NB4 (cell line): ENCODE measurements at regions not wholly inside any gene's neighbourhood (a gene's known extent, or its start where the extent isn't known, plus 50 kb on each side); places are given as distances from the start of the nearest gene placed in this dataset.

ENCODE experiments used
- DNase-seq: peaks from one replicate; pipeline ENCODE4 v3.0.0; 2010; ENCODE audit warnings: low read depth
- H3K4me3 ChIP-seq: one replicate; pipeline ENCODE4 v1.5.1; 2011; ENCODE audit warnings: mild to moderate bottlenecking, low read depth, low read length, moderate library complexity
- CTCF ChIP-seq: IDR thresholded peaks from one replicate; pipeline ENCODE4 v1.5.1; 2012; ENCODE audit warnings: low read depth, low read length
- MYC ChIP-seq: IDR thresholded peaks from 2 replicates; pipeline ENCODE4 v1.6.1; 2011; ENCODE audit warnings: low read depth, low read length
- POLR2A ChIP-seq: IDR thresholded peaks from 2 replicates; pipeline ENCODE4 v1.6.1; 2011; ENCODE audit warnings: mild to moderate bottlenecking; ENCODE audit not compliant: insufficient read length; ENCODE audit errors: extremely low read depth
- TF ChIP-seq, protein P1 (sequence below): IDR thresholded peaks from 2 replicates; pipeline ENCODE4 v1.6.1; 2011; ENCODE audit warnings: low read depth, low read length

- no peak overlapping the region for H3K4me3 ChIP-seq
- TF ChIP-seq POLR2A, result no peak
- TF ChIP-seq CTCF, result peak; percentile 34
- no peak for TF ChIP-seq MYC
- peak; percentile 20 for DNase-seq
These were observed 100.5 kb upstream of the SDK1 start for GRCh38 chr7:3200504-3200903.

DNA sequence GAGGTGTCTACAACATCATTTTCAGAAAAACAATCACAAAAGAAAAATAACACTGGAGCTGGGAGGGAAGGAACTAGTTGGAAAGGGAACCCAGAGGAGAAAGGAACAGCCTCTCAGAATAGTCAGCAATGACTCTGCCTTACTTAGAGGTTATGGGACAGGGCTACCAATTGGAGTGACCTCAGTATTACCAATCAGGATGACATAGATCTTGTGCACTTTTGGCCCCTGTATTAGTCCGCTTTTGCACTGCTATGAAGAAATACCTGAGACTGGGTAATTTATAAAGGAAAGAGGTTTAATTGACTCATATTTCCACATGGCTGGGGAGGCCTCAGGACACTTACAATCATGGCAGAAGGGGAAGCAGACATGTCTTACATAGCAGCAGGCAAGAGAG, 99.7 kb upstream of the SDK1 start:
- no peak overlapping the region for H3K4me3 ChIP-seq
- no peak for DNase-seq
- TF ChIP-seq MYC (no peak), POLR2A (no peak), CTCF (no peak)
- TF ChIP-seq, protein P1, sequence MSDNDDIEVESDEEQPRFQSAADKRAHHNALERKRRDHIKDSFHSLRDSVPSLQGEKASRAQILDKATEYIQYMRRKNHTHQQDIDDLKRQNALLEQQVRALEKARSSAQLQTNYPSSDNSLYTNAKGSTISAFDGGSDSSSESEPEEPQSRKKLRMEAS, result no peak

GRCh38 chr7:3201937-3202710, 98.9 kb upstream of the SDK1 start:
- TF ChIP-seq MYC (no peak), CTCF (no peak), POLR2A (no peak)
- TF ChIP-seq, protein P1, result no peak
- H3K4me3 ChIP-seq, result no peak overlapping the region
- peak; percentile 35 for DNase-seq

GRCh38 chr7:3204526-3204925, 96.5 kb upstream of the SDK1 start:
- DNase-seq, result no peak
- TF ChIP-seq POLR2A (no peak), CTCF (no peak), MYC (no peak)
- TF ChIP-seq, protein P1, result no peak

GRCh38 chr7:3206101-3206500, 95.0 kb upstream of the SDK1 start:
- DNase-seq, result no peak
- TF ChIP-seq, protein P1, result no peak
- TF ChIP-seq POLR2A (no peak), MYC (no peak), CTCF (no peak)
- H3K4me3 ChIP-seq, result no peak overlapping the region

More at GRCh38 chr7:3204526-3204925, 96.5 kb upstream of the SDK1 start:
- H3K4me3 ChIP-seq, result no peak overlapping the region

- no peak for DNase-seq
- H3K4me3 ChIP-seq, result no peak overlapping the region
- no peak for TF ChIP-seq CTCF
- no peak for TF ChIP-seq MYC
- no peak for TF ChIP-seq POLR2A
- TF ChIP-seq, protein P1, result no peak
These were observed 94.3 kb upstream of the SDK1 start for GRCh38 chr7:3206771-3207191.
